Panc1 (cell line): ENCODE measurements at regions not wholly inside any gene's neighbourhood (a gene's known extent, or its start where the extent isn't known, plus 50 kb on each side); places are given as distances from the start of the nearest gene placed in this dataset.

Experiments
- ATAC-seq: fragments of 200-7000 bp; cut with Tn5 transposase; 2 replicates; pipeline ENCODE4 v1.9.1; 2020; ENCODE audit warnings: mild to moderate bottlenecking, moderate library complexity
- BruUV-seq: library from RNA; stranded (reverse); fragments of 400-500 nt; replicated peaks from 2 replicates; lab custom pipeline; 2021; lab: Mats Ljungman, UMichigan
- CTCF ChIA-PET: fragments of 300-600 bp; sonication (Branson Sonifier 250); formaldehyde crosslinking; loops from one replicate; lab custom pipeline; 2022; ENCODE audit warnings: antibody characterized with exemption; lab: Charles Lee
- POLR2A ChIA-PET: fragments of 300-600 bp; sonication (Branson Sonifier 250); formaldehyde crosslinking; loops from one replicate; lab custom pipeline; 2022; ENCODE audit warnings: antibody characterized with exemption; lab: Charles Lee
- DNase-seq: peaks from one replicate; pipeline ENCODE4 v3.0.0-alpha.2; 2010; ENCODE audit warnings: low read depth, low spot score
- H3K27ac ChIP-seq: 2 replicates; pipeline ENCODE4 v1.5.1; 2011; ENCODE audit warnings: mild to moderate bottlenecking, low read length, inconsistent platforms
- H3K27me3 ChIP-seq: fragments of 200-500 bp; sonication (Bioruptor generic); 2 replicates; pipeline ENCODE4 v1.6.0; 2014; ENCODE audit warnings: low read length, inconsistent platforms; ENCODE audit not compliant: control insufficient read depth, insufficient read depth
- H3K36me3 ChIP-seq: fragments of 200-500 bp; sonication (Bioruptor generic); 2 replicates; pipeline ENCODE4 v1.5.1; 2014; ENCODE audit warnings: inconsistent platforms, mild to moderate bottlenecking, low read length, moderate library complexity; ENCODE audit not compliant: control insufficient read depth, insufficient read depth
- H3K4me1 ChIP-seq: 2 replicates; pipeline ENCODE4 v1.5.1; 2011; ENCODE audit warnings: inconsistent platforms, mild to moderate bottlenecking, low read length, moderate library complexity; ENCODE audit not compliant: control insufficient read depth, insufficient read depth
- H3K4me3 ChIP-seq, 2 experiments: 2 replicates each; pipeline ENCODE4 v1.5.1; 2011 to 2012; ENCODE audit warnings: low read depth in 2 of 2, low read length in 2 of 2, mild to moderate bottlenecking in 2 of 2, inconsistent platforms in 1 of 2, moderate library complexity in 1 of 2
- H3K9me3 ChIP-seq: fragments of 200-500 bp; sonication (Bioruptor generic); 2 replicates; pipeline ENCODE4 v1.5.1; 2014; ENCODE audit warnings: low read depth, mild to moderate bottlenecking, inconsistent platforms, low read length, moderate library complexity; ENCODE audit not compliant: control insufficient read depth, insufficient read depth
- POLR2AphosphoS5 ChIP-seq: IDR thresholded peaks from 2 replicates; pipeline ENCODE4 v1.6.1; 2012; ENCODE audit warnings: mild to moderate bottlenecking, low read depth, low read length, moderate library complexity
- SIN3A ChIP-seq: IDR thresholded peaks from 2 replicates; pipeline ENCODE4 v1.6.1; 2012; ENCODE audit warnings: low read depth, mild to moderate bottlenecking, low read length, moderate library complexity, borderline replicate concordance; ENCODE audit not compliant: insufficient read depth
- TCF7L2 ChIP-seq: IDR thresholded peaks from 2 replicates; pipeline ENCODE4 v1.6.1; 2011; ENCODE audit warnings: mild to moderate bottlenecking, low read depth, low read length, inconsistent platforms
- in situ Hi-C: cut with HindIII; loops from 2 replicates; pipeline ENCODE4 v1.10.0; 2016; ENCODE audit warnings: low sequenced_read_pairs, low pct_unique_long_range_greater_than_20kb
- intact Hi-C: fragments of 100-400 bp; cut with micrococcal nuclease; formaldehyde crosslinking; loops from one replicate; pipeline ENCODE4 v1.10.0; 2022; ENCODE audit not compliant: unreplicated experiment
- TF ChIP-seq, protein P1 (sequence below): fragments of 450-650 bp; IDR thresholded peaks from 2 replicates; pipeline ENCODE4 v1.5.1; 2017; ENCODE audit warnings: mild to moderate bottlenecking
- TF ChIP-seq, protein P2 (sequence below), 2 experiments: IDR thresholded peaks; 2 replicates each; pipeline ENCODE4 v1.6.1; 2011 to 2012; ENCODE audit warnings: low read depth in 2 of 2, control low read depth in 1 of 2, low read length in 1 of 2, mild to moderate bottlenecking in 1 of 2, moderate library complexity in 1 of 2; ENCODE audit not compliant: insufficient read depth in 1 of 2

DNA sequence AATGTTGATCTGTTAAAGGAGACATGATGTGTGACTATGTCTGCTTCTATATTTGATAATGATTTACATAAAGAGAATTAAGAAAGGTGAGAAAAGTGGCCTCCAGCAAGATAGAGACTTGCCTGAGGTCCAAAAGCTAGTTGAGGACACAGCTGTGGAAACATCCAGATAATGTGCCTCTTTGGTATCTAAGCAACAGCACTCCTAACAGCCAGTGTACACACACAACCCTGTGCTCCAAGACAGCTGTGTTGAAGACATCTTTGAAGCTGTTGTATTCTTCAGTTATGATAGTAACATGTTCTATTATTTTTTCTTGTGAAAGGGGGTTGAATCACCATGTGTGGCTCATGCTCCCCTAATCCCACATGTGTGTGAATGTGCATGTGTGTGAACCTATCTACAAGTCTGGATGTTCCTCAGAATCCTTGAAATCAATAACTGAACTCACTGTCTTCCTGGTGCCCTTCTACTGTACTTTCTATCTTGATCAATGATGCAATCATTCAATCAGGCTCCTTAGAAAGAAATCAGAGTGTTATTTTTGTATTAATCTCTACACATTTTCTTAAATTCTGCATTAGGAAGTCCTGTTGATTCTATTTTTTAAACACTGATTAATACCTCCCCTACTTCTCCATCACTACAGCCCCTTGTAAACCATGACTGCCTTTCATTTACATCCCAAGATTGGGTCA is 116.7 kb upstream of the SSTR4 start:
- peaks cover 3% of the 10 kb centered on the region; the same call in 1 of the 2 replicates for H3K27me3 ChIP-seq
- ChIA-PET POLR2A (no interaction called here), CTCF (no interaction called here)

DNA sequence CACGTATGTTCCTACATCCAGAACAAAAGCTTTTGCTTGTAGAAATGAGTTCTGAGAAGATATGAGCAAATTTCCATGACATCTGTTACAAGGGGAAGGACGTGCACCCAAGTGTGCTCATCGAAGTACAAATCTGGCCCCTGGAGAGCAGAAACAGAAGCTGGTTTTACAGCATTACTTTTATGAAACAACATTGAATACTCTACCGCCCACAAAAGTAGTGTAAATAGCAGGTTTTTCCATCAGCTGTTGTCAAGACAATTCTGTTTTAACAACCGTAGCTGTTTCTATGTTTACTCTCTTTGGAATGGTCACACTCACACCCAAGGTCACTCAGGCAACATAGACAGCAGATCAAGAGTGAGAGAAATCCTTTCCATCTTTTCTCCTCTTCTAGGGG is 114.2 kb upstream of the SSTR4 start:
- Histone ChIP-seq H3K9me3 (no peaks in the 10 kb centered on the region), H3K4me3 (no peak overlapping the region), H3K27ac (no peak overlapping the region), H3K27me3 (peaks cover 3% of the 10 kb centered on the region; the same call in 1 of the 2 replicates), H3K4me1 (no peaks in the 10 kb centered on the region), H3K36me3 (no peaks in the 10 kb centered on the region; the same call in 1 of the 2 replicates)
- DNase-seq (no peak), ATAC-seq (no peak)
- no TSS peak for BruUV-seq
- in situ Hi-C loops = no loop called here
- intact Hi-C loops = no loop called here
- POLR2A ChIA-PET = no interaction called here
- no peak for TF ChIP-seq SIN3A
- no peak for TF ChIP-seq POLR2AphosphoS5
- TF ChIP-seq, protein P1, sequence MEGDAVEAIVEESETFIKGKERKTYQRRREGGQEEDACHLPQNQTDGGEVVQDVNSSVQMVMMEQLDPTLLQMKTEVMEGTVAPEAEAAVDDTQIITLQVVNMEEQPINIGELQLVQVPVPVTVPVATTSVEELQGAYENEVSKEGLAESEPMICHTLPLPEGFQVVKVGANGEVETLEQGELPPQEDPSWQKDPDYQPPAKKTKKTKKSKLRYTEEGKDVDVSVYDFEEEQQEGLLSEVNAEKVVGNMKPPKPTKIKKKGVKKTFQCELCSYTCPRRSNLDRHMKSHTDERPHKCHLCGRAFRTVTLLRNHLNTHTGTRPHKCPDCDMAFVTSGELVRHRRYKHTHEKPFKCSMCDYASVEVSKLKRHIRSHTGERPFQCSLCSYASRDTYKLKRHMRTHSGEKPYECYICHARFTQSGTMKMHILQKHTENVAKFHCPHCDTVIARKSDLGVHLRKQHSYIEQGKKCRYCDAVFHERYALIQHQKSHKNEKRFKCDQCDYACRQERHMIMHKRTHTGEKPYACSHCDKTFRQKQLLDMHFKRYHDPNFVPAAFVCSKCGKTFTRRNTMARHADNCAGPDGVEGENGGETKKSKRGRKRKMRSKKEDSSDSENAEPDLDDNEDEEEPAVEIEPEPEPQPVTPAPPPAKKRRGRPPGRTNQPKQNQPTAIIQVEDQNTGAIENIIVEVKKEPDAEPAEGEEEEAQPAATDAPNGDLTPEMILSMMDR = no peak
- TF ChIP-seq, protein P2, sequence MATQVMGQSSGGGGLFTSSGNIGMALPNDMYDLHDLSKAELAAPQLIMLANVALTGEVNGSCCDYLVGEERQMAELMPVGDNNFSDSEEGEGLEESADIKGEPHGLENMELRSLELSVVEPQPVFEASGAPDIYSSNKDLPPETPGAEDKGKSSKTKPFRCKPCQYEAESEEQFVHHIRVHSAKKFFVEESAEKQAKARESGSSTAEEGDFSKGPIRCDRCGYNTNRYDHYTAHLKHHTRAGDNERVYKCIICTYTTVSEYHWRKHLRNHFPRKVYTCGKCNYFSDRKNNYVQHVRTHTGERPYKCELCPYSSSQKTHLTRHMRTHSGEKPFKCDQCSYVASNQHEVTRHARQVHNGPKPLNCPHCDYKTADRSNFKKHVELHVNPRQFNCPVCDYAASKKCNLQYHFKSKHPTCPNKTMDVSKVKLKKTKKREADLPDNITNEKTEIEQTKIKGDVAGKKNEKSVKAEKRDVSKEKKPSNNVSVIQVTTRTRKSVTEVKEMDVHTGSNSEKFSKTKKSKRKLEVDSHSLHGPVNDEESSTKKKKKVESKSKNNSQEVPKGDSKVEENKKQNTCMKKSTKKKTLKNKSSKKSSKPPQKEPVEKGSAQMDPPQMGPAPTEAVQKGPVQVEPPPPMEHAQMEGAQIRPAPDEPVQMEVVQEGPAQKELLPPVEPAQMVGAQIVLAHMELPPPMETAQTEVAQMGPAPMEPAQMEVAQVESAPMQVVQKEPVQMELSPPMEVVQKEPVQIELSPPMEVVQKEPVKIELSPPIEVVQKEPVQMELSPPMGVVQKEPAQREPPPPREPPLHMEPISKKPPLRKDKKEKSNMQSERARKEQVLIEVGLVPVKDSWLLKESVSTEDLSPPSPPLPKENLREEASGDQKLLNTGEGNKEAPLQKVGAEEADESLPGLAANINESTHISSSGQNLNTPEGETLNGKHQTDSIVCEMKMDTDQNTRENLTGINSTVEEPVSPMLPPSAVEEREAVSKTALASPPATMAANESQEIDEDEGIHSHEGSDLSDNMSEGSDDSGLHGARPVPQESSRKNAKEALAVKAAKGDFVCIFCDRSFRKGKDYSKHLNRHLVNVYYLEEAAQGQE (IDR thresholded peaks at IDR 0.05; ENCODE audit: insufficient read depth in 1 of 2, low read depth in 2 of 2, low read length in 1 of 2) = no peak
- no peak for TF ChIP-seq TCF7L2
- CTCF ChIA-PET = interaction anchor here (1.1 kb wide), 1 partner anchor 229 kb away, joined by 3 read pairs; no protein-coding TSS in a partner anchor

More for the DNA sequence above, 116.7 kb upstream of the SSTR4 start:
- no TSS peak for BruUV-seq
- DNase-seq = no peak
- Histone ChIP-seq H3K4me3 (no peak overlapping the region), H3K4me1 (no peaks in the 10 kb centered on the region), H3K36me3 (no peaks in the 10 kb centered on the region; the same call in 1 of the 2 replicates), H3K9me3 (no peaks in the 10 kb centered on the region), H3K27ac (no peak overlapping the region)
- ATAC-seq = no peak
- TF ChIP-seq SIN3A (no peak), TCF7L2 (no peak)
- TF ChIP-seq, protein P2 (IDR thresholded peaks at IDR 0.05; ENCODE audit: insufficient read depth in 1 of 2, low read depth in 2 of 2, low read length in 1 of 2) = no peak
- intact Hi-C loops (no loop called here), in situ Hi-C loops (no loop called here)
